ENCODE measurements at regions not wholly inside any gene's neighbourhood (a gene's known extent, or its start where the extent isn't known, plus 50 kb on each side); places are given as distances from the start of the nearest gene placed in this dataset.

GRCh38 chr16:86245351-86245750 lies 265.0 kb upstream of the FOXF1 start:
- Mint-ChIP-seq H3K27ac (no peak overlapping the region), H3K9me3 (peaks cover 10% of the 10 kb centered on the region), H3K27me3 (ENCODE audit: low read depth, poor library complexity) (peaks cover 38% of the 10 kb centered on the region)

GRCh38 chr16:86245895-86246294 lies 264.4 kb upstream of the FOXF1 start:
- peaks cover 40% of the 10 kb centered on the region for H3K27me3 Mint-ChIP-seq (ENCODE audit: low read depth, poor library complexity)
- H3K27ac Mint-ChIP-seq: no peak overlapping the region
- peaks cover 10% of the 10 kb centered on the region for H3K9me3 Mint-ChIP-seq
- TF ChIP-seq, protein P1, sequence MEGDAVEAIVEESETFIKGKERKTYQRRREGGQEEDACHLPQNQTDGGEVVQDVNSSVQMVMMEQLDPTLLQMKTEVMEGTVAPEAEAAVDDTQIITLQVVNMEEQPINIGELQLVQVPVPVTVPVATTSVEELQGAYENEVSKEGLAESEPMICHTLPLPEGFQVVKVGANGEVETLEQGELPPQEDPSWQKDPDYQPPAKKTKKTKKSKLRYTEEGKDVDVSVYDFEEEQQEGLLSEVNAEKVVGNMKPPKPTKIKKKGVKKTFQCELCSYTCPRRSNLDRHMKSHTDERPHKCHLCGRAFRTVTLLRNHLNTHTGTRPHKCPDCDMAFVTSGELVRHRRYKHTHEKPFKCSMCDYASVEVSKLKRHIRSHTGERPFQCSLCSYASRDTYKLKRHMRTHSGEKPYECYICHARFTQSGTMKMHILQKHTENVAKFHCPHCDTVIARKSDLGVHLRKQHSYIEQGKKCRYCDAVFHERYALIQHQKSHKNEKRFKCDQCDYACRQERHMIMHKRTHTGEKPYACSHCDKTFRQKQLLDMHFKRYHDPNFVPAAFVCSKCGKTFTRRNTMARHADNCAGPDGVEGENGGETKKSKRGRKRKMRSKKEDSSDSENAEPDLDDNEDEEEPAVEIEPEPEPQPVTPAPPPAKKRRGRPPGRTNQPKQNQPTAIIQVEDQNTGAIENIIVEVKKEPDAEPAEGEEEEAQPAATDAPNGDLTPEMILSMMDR (IDR thresholded peaks at IDR 0.05): no peak
- no peak overlapping the region for H3K4me3 Mint-ChIP-seq
- no peak for DNase-seq
- no peaks in the 10 kb centered on the region for H3K36me3 Mint-ChIP-seq (ENCODE audit: low read depth)
- peaks cover 42% of the 10 kb centered on the region for H3K4me1 Mint-ChIP-seq

More at GRCh38 chr16:86245351-86245750, 265.0 kb upstream of the FOXF1 start:
- TF ChIP-seq, protein P1 (IDR thresholded peaks at IDR 0.05): no peak
- H3K36me3 Mint-ChIP-seq (ENCODE audit: low read depth): no peaks in the 10 kb centered on the region
- peaks cover 47% of the 10 kb centered on the region for H3K4me1 Mint-ChIP-seq
- no peak overlapping the region for H3K4me3 Mint-ChIP-seq
- DNase-seq: no peak

DNA sequence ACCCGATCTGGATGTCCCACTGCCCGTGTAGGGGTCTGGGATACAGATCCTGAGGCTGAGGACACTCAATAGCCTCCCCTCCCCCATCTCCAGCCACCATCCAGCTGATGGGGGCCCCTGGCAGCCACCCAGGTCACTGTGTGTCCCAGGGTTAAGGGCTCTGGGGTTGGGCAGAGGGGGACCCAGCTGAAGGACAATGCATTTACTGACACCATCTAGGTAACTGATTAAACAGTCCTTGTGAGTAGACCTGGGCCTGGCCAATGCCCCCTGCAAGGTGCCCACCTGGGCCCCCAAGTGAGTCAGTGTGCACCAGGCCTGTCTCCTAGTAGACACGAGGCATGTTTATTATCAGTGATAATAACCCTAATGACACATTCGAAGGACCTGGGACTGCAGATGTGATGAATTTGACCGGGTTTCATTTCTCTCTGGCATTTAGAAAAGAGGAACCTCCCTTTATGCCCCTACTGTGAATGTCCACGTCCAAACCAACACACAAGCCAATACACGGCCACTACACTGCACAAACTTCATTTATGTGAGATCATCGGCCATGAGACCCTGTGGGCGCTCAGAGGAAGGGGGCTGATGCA lies 261.9 kb upstream of the FOXF1 start:
- no peak overlapping the region for H3K4me3 Mint-ChIP-seq
- TF ChIP-seq, protein P1 (IDR thresholded peaks at IDR 0.05): no peak
- H3K27ac Mint-ChIP-seq: no peak overlapping the region
- H3K27me3 Mint-ChIP-seq (ENCODE audit: low read depth, poor library complexity): peaks cover 39% of the 10 kb centered on the region
- DNase-seq: no peak
- peaks cover 18% of the 10 kb centered on the region for H3K4me1 Mint-ChIP-seq
- no peaks in the 10 kb centered on the region for H3K36me3 Mint-ChIP-seq (ENCODE audit: low read depth)
- H3K9me3 Mint-ChIP-seq: peaks cover 10% of the 10 kb centered on the region

DNA sequence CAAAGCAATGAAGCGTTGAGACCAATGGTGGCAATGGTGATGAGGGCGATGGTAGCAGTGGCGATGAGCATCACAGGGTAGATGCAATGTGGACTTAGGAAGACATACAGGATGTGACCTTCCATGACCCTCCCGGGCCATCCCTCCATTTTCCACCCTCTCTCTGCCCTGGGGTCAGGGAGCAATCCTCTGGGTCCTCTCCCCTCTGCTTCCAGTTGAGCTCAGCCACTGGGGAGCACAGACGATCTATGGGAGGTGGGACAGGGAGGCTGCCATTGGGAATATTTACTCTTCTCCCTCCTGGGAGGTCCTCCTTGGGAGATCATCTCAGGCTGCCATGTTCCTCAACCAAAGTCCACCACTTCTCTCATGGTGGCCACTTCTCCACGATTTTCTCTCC lies 260.7 kb upstream of the FOXF1 start:
- Mint-ChIP-seq H3K27ac (no peak overlapping the region), H3K9me3 (peaks cover 4% of the 10 kb centered on the region), H3K36me3 (ENCODE audit: low read depth) (no peaks in the 10 kb centered on the region), H3K4me3 (no peak overlapping the region), H3K27me3 (ENCODE audit: low read depth, poor library complexity) (peaks cover 39% of the 10 kb centered on the region), H3K4me1 (peaks cover 18% of the 10 kb centered on the region)
- no peak for DNase-seq
- TF ChIP-seq, protein P1 (IDR thresholded peaks at IDR 0.05): no peak

- Mint-ChIP-seq H3K27ac (no peak overlapping the region), H3K36me3 (ENCODE audit: low read depth) (no peaks in the 10 kb centered on the region), H3K27me3 (ENCODE audit: low read depth, poor library complexity) (peaks cover 53% of the 10 kb centered on the region), H3K4me1 (peaks cover 17% of the 10 kb centered on the region), H3K4me3 (no peak overlapping the region), H3K9me3 (peaks cover 19% of the 10 kb centered on the region)
- TF ChIP-seq, protein P1 (IDR thresholded peaks at IDR 0.05): no peak
- no peak for DNase-seq
These were observed 258.6 kb upstream of the FOXF1 start for GRCh38 chr16:86251682-86252081.

DNA sequence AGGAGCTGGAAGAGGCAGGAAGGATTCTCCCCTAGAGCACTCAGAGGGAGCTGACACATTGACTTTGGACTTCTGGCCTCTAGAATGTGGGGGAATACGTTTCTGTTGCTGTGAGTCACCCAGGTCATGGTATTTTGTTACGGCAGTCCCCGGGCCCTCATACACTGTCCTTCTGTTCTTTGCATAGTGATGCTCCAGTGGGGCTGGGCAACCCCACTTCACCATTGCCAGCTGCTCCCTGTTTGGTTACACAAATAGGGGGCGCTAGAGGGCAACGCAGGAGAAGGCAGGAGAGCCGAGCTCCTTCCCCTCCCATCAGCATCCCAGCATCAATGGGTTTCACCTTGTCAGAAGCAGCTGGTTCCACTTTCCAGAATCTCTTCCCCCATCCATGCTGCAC lies 257.7 kb upstream of the FOXF1 start:
- no peak overlapping the region for H3K4me3 Mint-ChIP-seq
- peaks cover 9% of the 10 kb centered on the region for H3K4me1 Mint-ChIP-seq
- no peak overlapping the region for H3K27ac Mint-ChIP-seq
- H3K36me3 Mint-ChIP-seq (ENCODE audit: low read depth): no peaks in the 10 kb centered on the region
- peaks cover 46% of the 10 kb centered on the region for H3K27me3 Mint-ChIP-seq (ENCODE audit: low read depth, poor library complexity)
- TF ChIP-seq, protein P1 (IDR thresholded peaks at IDR 0.05): peak; percentile 45
- DNase-seq: peak; percentile 40
- peaks cover 28% of the 10 kb centered on the region for H3K9me3 Mint-ChIP-seq

All from nephron progenitor cell (in vitro differentiated cells).